CD4-positive, alpha-beta T cell treated with Interleukin-12 subunit alpha and Interleukin-12 subunit beta, for 1 hour (primary cell): ENCODE measurements at regions not wholly inside any gene's neighbourhood (a gene's known extent, or its start where the extent isn't known, plus 50 kb on each side); places are given as distances from the start of the nearest gene placed in this dataset.
"Not testable (repeated sequence)": the region's sequence is repeated elsewhere in the genome, so short reads cannot be mapped to it uniquely, and the experiment has no call there.

ENCODE experiments used
- DNase-seq: peaks from one replicate; pipeline ENCODE4 v3.0.0-alpha.2; 2020

DNA sequence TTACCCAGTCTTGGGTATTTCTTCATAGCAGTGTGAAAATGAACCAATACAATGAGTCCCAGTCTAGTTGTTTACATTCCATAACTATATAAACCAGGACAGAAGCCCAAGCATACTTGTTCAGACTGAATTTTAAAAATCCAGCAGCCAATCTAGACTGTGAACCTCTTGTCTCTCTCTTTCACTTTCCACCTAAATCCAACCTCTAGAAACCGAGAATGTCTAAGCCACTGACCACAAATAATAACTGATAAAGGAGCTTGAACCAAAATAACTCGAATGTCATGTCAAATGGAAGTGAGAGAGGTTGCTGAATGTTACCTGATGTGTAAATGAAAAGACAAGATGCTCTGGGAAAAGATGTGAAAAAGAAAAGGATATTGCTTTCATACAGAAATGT, 544.7 kb downstream of the NLGN4X start:
- DNase-seq = no peak

DNA sequence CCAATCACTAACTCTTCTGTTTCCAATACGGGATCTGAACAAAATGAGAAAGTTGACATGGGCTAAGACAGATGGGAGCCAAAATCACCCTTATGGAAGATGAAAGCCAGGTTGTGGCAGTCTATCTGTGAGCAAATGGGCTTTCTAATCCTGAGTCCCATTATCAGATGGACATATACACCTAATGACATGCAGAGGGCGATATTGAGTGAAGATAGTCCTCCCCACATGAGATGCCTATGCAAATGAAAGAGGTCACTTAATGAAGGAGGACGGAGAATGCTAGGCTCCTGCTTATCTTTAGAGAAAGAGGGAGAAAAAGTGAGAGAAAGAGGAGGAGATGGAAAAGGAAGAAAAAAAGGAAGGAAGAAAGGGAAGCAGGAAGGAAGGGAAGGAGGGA, 547.5 kb downstream of the NLGN4X start:
- DNase-seq = no peak

GRCh38 chrX:5674036-5674435, 554.6 kb downstream of the NLGN4X start:
- no peak for DNase-seq

DNA sequence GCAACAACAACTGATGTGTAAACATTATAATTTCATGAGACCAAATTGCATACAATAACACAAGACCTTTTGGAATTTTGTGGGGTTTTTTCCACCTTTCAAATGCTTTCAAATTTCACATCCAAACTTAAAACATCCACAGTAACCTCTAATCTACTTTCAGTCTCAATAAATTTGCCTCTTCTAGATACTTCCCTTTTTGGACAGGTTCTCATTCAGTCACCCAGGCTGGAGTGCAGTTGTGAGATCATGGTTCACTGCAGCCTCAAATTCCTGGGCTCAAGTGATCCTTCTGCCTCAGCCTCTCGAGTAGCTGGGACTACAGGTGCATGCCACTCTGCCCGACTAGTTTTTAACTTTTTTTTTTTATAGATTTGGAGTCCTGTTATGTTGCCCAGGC, 556.6 kb downstream of the NLGN4X start:
- DNase-seq = no peak

GRCh38 chrX:5666689-5667088, 562.0 kb downstream of the NLGN4X start:
- DNase-seq = not testable (repeated sequence)

DNA sequence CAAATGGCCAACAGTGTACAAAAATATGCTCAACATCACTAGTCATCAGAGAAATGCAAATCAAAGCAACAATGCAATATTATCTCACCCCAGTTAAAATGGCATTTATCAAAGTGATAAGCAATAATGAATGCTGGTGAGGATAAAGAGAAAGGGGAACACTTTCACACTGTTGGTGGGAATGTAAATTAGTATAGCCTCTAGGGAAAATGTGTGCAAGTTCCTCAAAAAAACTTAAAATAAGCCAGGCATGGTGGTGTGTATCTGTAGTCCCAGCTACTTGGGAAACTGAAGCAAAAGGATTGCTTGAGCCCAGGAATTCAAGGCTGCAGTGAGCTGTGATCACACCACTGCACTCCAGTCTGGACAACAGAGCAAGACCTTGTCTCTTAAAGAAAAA, 572.1 kb downstream of the NLGN4X start:
- DNase-seq = no peak

DNA sequence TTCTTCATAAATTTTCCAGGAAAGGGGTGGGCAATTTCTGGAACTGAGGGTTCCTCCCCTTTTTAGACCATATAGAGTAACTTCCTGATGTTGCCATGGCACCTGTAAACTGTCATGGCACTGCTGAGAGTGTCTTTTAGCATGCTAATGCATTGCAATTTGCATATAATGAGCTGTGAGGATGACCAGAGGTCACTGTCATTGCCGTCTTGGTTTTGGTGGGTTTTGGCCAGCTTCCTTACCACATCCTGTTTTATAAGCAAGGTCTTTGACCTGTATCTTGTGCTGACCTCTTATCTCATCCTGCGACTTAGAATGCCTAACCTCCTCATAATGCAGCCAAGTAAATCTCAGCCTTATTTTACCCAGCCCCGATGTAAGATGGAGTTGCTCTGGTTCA, 577.8 kb downstream of the NLGN4X start:
- DNase-seq = no peak

- no peak for DNase-seq
Measured at GRCh38 chrX:5648941-5649568, 579.6 kb downstream of the NLGN4X start.

- no peak for DNase-seq
Measured at GRCh38 chrX:5646818-5647217, 581.8 kb downstream of the NLGN4X start.

- no peak for DNase-seq
Measured at GRCh38 chrX:5644776-5645175, 583.9 kb downstream of the NLGN4X start.

GRCh38 chrX:5640071-5640470, 588.6 kb downstream of the NLGN4X start:
- no peak for DNase-seq

DNA sequence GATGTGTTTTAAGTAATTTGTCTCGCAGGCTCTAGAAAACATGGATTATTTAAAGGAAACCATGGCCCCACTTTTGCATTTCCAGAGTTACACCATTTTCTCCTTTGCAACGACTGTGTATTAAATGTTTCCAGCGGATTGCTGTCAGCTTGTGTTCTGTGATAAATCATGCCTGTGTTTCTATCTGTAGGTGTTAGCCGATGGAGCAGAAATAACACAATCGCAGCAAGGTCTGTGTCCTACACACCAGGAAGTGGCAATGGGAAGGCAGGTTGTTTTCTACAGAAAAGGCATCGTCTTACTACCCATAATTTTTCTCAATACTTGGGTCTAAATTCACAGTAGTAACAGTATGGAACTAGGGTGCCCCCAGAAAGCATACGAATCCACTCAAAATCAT, 590.1 kb downstream of the NLGN4X start:
- DNase-seq = no peak

DNA sequence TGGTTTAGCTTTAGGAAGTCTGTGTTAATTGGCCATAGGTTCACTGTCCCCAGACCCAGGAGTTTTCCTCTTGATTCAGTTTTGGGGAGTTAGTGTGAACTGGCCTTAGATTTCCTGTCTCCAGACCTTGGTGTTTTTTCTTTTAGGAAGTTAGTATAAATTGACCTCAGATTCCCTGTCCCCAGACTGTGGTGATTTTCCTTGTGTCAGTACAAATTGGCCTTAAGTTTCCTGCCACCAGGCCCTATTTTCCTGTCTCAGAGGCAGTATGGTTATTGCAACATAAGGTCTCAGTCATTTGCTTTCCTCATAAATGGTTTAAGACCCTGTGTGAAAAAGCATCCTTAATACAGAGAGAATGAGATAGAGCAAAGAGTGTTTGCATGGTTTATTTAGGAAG, 595.8 kb downstream of the NLGN4X start:
- no peak for DNase-seq

DNA sequence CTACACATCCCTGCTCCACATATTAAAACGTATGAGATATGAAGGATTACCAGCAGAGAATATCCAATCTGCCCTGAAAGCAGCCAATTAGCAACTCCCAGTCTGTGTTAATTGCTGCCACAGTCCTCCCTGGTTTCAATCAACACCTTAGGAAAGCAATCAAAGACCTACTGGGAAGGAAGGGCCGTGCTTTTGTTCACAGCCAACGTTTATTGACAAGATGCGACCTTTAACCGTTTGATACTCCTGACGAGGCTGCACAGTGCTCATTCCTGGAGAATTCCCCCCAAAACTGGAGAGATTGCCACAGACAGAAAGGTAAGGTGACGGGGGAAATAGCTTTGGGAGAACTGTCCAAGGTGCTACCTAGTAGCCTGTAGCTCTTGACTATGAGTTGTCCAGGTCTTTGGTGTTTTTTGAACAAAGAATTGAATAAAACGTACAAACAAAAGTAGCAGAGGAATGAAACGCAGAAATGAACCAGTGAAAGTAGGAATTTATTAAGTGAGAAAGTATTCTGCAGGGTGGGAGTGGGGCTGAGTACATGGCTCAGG, 596.5 kb downstream of the NLGN4X start:
- no peak for DNase-seq

DNA sequence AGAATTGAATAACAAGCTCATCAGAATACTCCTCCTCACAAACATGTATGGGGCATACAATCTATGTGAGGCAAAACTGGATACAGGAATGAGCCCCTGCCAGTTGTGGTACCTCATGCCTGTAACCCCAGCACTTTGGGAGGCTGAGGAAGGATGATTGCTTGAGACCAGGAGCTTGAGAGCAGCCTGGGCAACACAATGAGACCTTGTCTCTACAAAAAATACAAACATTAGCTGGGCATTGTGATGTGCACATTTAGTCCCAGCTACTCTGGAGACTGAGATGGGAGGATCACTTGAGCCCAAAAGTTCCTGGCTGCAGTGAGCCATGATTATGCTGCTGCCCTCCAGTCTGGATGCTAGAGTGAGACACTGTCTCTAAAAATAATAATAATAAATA, 611.0 kb downstream of the NLGN4X start:
- DNase-seq = no peak

GRCh38 chrX:5595570-5595969, 633.1 kb downstream of the NLGN4X start:
- no peak for DNase-seq

GRCh38 chrX:5586726-5587125, 641.9 kb downstream of the NLGN4X start:
- no peak for DNase-seq

DNA sequence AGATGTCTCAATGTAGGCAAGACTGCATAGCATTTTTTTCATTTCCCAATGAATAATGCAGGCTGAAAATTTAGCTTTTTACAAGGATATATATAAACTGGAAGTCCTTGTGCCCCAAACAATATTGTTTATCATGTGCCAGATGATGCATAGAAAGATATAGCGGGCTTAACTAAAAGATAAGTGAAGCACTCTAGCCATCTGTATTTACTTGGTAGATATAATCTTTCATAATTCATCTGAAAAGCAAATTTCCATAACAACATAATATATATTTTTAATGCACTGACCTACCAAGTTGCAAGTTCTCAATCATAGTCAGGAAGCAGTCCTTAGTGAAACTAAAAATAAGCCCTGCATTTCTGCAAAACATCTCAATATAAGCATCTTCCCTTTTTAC, 653.3 kb downstream of the NLGN4X start:
- DNase-seq = no peak

DNA sequence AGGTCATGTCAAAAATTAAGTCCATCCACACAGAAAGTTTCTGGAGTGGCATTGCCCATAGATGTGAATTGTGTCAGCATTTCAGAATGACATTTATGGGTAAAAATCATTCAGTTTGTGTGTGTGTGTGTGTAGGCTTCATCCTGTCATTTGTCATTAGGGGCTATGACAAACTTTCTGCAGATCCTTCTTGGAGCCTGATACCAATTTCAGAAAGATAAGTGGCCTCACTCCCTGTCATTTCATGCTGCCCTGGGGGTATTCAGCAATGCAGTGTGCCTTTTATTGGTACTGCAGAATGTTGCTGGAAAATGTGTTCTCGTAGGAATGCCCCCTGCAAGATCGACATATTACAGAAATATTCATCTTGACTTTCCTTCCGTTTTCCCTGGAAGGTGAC, 659.7 kb downstream of the NLGN4X start:
- no peak for DNase-seq

GRCh38 chrX:5559386-5559785, 669.3 kb downstream of the NLGN4X start:
- no peak for DNase-seq

GRCh38 chrX:5549512-5549911, 679.2 kb downstream of the NLGN4X start:
- DNase-seq = no peak

- DNase-seq = no peak
Measured at GRCh38 chrX:5537098-5537497, 691.6 kb downstream of the NLGN4X start.

DNA sequence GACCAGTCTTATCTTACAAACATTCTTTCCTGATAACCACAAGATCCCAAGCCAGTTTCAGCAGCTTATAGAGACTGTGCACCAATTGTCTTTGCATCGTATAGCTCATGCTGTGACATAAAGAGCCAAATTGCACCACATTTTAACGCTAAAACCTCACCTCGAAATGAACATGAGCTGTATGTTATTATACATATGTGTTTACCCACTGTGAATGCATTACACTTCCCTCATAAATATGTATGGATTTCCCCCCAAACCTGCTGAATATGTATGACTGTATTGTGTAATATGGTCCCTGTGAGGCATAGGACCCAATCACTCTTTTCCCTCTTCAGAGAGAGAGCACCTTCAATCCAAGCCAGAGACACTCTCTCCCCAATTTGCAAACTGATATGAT, 692.4 kb downstream of the NLGN4X start:
- no peak for DNase-seq

- no peak for DNase-seq
Measured at GRCh38 chrX:5528057-5528456, 700.6 kb downstream of the NLGN4X start.

- no peak for DNase-seq
Measured at GRCh38 chrX:5526191-5526590, 702.5 kb downstream of the NLGN4X start.
